H1 (cell line): ENCODE measurements at regions not wholly inside any gene's neighbourhood (a gene's known extent, or its start where the extent isn't known, plus 50 kb on each side); places are given as distances from the start of the nearest gene placed in this dataset.

Experiments used
- CTCF ChIA-PET: fragments of 300-600 bp; sonication (Branson Sonifier 250); formaldehyde crosslinking; loops from one replicate; lab custom pipeline; 2021; ENCODE audit not compliant: partially characterized antibody; lab: Charles Lee
- POLR2A ChIA-PET: fragments of 300-600 bp; sonication (Branson Sonifier 250); formaldehyde crosslinking; loops from one replicate; lab custom pipeline; 2021; ENCODE audit warnings: inconsistent platforms; ENCODE audit not compliant: partially characterized antibody; lab: Charles Lee
- DNase-seq, 2 experiments: peaks; one replicate each; pipeline versions ENCODE4 v3.0.0 to v3.0.0-alpha.2; 2010 to 2022; ENCODE audit warnings: low spot score in 2 of 2, low read depth in 1 of 2, mixed read lengths in 1 of 2
- FAIRE-seq: peaks from 2 replicates; lab custom pipeline; 2011; peaks lifted over from hg19 to GRCh38; lab: Jason Lieb, UNC
- H2AFZ ChIP-seq: 2 replicates; pipeline ENCODE4 v1.8.1; 2012; ENCODE audit warnings: low read length, inconsistent platforms
- H2AK5ac ChIP-seq: 2 replicates; pipeline ENCODE4 v1.6.1; 2013; ENCODE audit warnings: low read depth, low read length
- H2BK120ac ChIP-seq: replicated peaks from 2 replicates; pipeline ENCODE3; 2013; ENCODE audit warnings: low read depth, low read length, inconsistent platforms
- H2BK12ac ChIP-seq: 2 replicates; pipeline ENCODE4 v1.6.1; 2013; ENCODE audit warnings: low read depth, low read length
- H2BK15ac ChIP-seq: 2 replicates; pipeline ENCODE4 v1.6.1; 2013; ENCODE audit warnings: low read length
- H2BK20ac ChIP-seq: 2 replicates; pipeline ENCODE4 v1.6.1; 2013; ENCODE audit warnings: low read length
- H2BK5ac ChIP-seq: 2 replicates; pipeline ENCODE4 v1.6.1; 2013; ENCODE audit warnings: low read depth, low read length
- H3K14ac ChIP-seq: 2 replicates; pipeline ENCODE4 v1.6.1; 2013; ENCODE audit warnings: inconsistent platforms; ENCODE audit not compliant: insufficient read length
- H3K18ac ChIP-seq: 2 replicates; pipeline ENCODE4 v1.6.1; 2013; ENCODE audit warnings: low read length; ENCODE audit errors: extremely low read depth
- H3K23ac ChIP-seq: 2 replicates; pipeline ENCODE4 v1.6.1; 2013; ENCODE audit warnings: inconsistent platforms; ENCODE audit not compliant: insufficient read length
- H3K23me2 ChIP-seq: 2 replicates; pipeline ENCODE4 v1.6.1; 2013; ENCODE audit warnings: low read depth, low read length
- H3K27ac ChIP-seq: 2 replicates; pipeline ENCODE4 v1.6.1; 2011; ENCODE audit warnings: low read depth, low read length, inconsistent platforms
- H3K27me3 ChIP-seq, 4 experiments: replicated peaks in 1 of 4; 1 replicate in 1 of 4; 2 replicates in 3 of 4; pipeline versions ENCODE4 v1.6.1 to v1.8.1; 2011 to 2013; ENCODE audit warnings: low read length in 3 of 4, mild to moderate bottlenecking in 3 of 4, inconsistent platforms in 2 of 4, mixed read lengths in 2 of 4, moderate library complexity in 1 of 4; ENCODE audit not compliant: control insufficient read depth in 3 of 4, insufficient read depth in 3 of 4; ENCODE audit errors: extremely low read depth in 1 of 4
- H3K36me3 ChIP-seq, 4 experiments: 2 replicates each; pipeline versions ENCODE4 v1.6.1 to v1.8.1; 2011 to 2013; ENCODE audit warnings: mild to moderate bottlenecking in 4 of 4, low read length in 3 of 4, moderate library complexity in 2 of 4, control low read depth in 1 of 4, inconsistent platforms in 1 of 4; ENCODE audit not compliant: insufficient read depth in 4 of 4, control insufficient read depth in 2 of 4
- H3K4ac ChIP-seq: replicated peaks from 2 replicates; pipeline ENCODE3; 2013; ENCODE audit warnings: low read length, low read depth, mixed read lengths, inconsistent platforms; ENCODE audit not compliant: insufficient read length
- H3K4me1 ChIP-seq, 4 experiments: replicated peaks in 1 of 4; 1 replicate in 1 of 4; 2 replicates in 3 of 4; pipeline versions ENCODE4 v1.6.1 to v1.8.1; 2011 to 2013; ENCODE audit warnings: low read length in 3 of 4, inconsistent platforms in 2 of 4, mixed read lengths in 1 of 4; ENCODE audit not compliant: insufficient read depth in 4 of 4, control insufficient read depth in 3 of 4
- H3K4me2 ChIP-seq, 2 experiments: 2 replicates each; pipeline versions ENCODE4 v1.6.1 to v1.8.1; 2011 to 2013; ENCODE audit warnings: low read depth in 2 of 2, low read length in 2 of 2, control low read depth in 1 of 2, inconsistent platforms in 1 of 2, mild to moderate bottlenecking in 1 of 2; ENCODE audit not compliant: insufficient read depth in 1 of 2
- H3K4me3 ChIP-seq, 4 experiments: fragments of 200-600, 300-600 bp in 1 of 4; sonication (generic), shearing (Covaris generic), sonication (Bioruptor Twin) in 1 of 4; 2 replicates each; pipeline versions ENCODE4 v1.5.1 to v1.8.1; 2011 to 2016; ENCODE audit warnings: low read length in 4 of 4, low read depth in 3 of 4, control low read depth in 2 of 4, inconsistent platforms in 2 of 4, mild to moderate bottlenecking in 2 of 4, mixed read lengths in 1 of 4, moderate library complexity in 1 of 4; ENCODE audit not compliant: insufficient read depth in 2 of 4; ENCODE audit errors: extremely low read depth in 1 of 4
- H3K56ac ChIP-seq: replicated peaks from 2 replicates; pipeline ENCODE3; 2013; ENCODE audit warnings: low read depth, mild to moderate bottlenecking, mixed read lengths, low read length, inconsistent platforms; ENCODE audit not compliant: insufficient read length
- H3K79me1 ChIP-seq: 2 replicates; pipeline ENCODE4 v1.6.1; 2013; ENCODE audit warnings: low read depth, low read length, control low read depth
- H3K79me2 ChIP-seq, 2 experiments: 2 replicates each; pipeline versions ENCODE4 v1.6.1 to v1.8.1; 2012 to 2013; ENCODE audit warnings: low read length in 2 of 2, mild to moderate bottlenecking in 2 of 2, inconsistent platforms in 1 of 2; ENCODE audit not compliant: insufficient read depth in 2 of 2, control insufficient read depth in 1 of 2
- H3K9ac ChIP-seq, 4 experiments: replicated peaks in 1 of 4; 1 replicate in 1 of 4; 2 replicates in 3 of 4; pipeline versions ENCODE4 v1.6.1 to v1.8.1; 2011 to 2013; ENCODE audit warnings: low read depth in 3 of 4, low read length in 3 of 4, control low read depth in 2 of 4, mild to moderate bottlenecking in 2 of 4, moderate library complexity in 2 of 4, inconsistent platforms in 1 of 4; ENCODE audit errors: extremely low read depth in 1 of 4
- H3K9me3 ChIP-seq, 2 experiments: 2 replicates each; pipeline versions ENCODE4 v1.6.1 to v1.8.1; 2012 to 2013; ENCODE audit warnings: mild to moderate bottlenecking in 2 of 2, moderate library complexity in 2 of 2, control low read depth in 1 of 2, inconsistent platforms in 1 of 2, low read depth in 1 of 2, low read length in 1 of 2, mixed read lengths in 1 of 2; ENCODE audit not compliant: insufficient read depth in 2 of 2
- H4K20me1 ChIP-seq, 2 experiments: replicated peaks in 1 of 2; 2 replicates each; pipeline versions ENCODE3 to v1.8.1; 2011 to 2013; ENCODE audit warnings: inconsistent platforms in 2 of 2, low read length in 2 of 2, mild to moderate bottlenecking in 1 of 2; ENCODE audit not compliant: insufficient read depth in 2 of 2, control insufficient read depth in 1 of 2
- H4K5ac ChIP-seq: 2 replicates; pipeline ENCODE4 v1.6.1; 2013; ENCODE audit warnings: low read length, low read depth, mixed read lengths, inconsistent platforms; ENCODE audit not compliant: insufficient read length
- H4K8ac ChIP-seq: 2 replicates; pipeline ENCODE4 v1.8.0; 2013; ENCODE audit warnings: mild to moderate bottlenecking, moderate library complexity, low read length, inconsistent platforms; ENCODE audit not compliant: insufficient read depth; ENCODE audit errors: extremely low read depth
- H4K91ac ChIP-seq: replicated peaks from 2 replicates; pipeline ENCODE3; 2013; ENCODE audit warnings: low read length, mixed read lengths, inconsistent platforms; ENCODE audit not compliant: insufficient read length
- ATF3 ChIP-seq: IDR thresholded peaks from 2 replicates; pipeline ENCODE4 v1.6.1; 2011; ENCODE audit warnings: low read depth, mild to moderate bottlenecking, low read length; ENCODE audit not compliant: insufficient read depth
- BCL11A ChIP-seq, 2 experiments: IDR thresholded peaks; one replicate each; pipeline ENCODE4 v1.6.1; 2011; ENCODE audit warnings: low read depth in 2 of 2, low read length in 2 of 2, mild to moderate bottlenecking in 2 of 2
- CREB1 ChIP-seq: IDR thresholded peaks from 2 replicates; pipeline ENCODE4 v1.6.1; 2012; ENCODE audit warnings: inconsistent platforms
- EGR1 ChIP-seq: IDR thresholded peaks from 2 replicates; pipeline ENCODE4 v1.6.1; 2011; ENCODE audit warnings: low read depth, low read length, borderline replicate concordance
- FOSL1 ChIP-seq: IDR thresholded peaks from 2 replicates; pipeline ENCODE4 v1.6.1; 2011; ENCODE audit warnings: mild to moderate bottlenecking, low read depth, low read length, moderate library complexity; ENCODE audit not compliant: insufficient read depth
- KDM5A ChIP-seq: fragments of 200-600 bp; IDR thresholded peaks from 2 replicates; pipeline ENCODE4 v1.7.1; 2012; ENCODE audit warnings: mild to moderate bottlenecking, low read length, inconsistent platforms, mixed read lengths
- POU5F1 ChIP-seq: IDR thresholded peaks from 2 replicates; pipeline ENCODE4 v1.6.1; 2011; ENCODE audit warnings: low read depth, mild to moderate bottlenecking, low read length, moderate library complexity
- RFX5 ChIP-seq: IDR thresholded peaks from 2 replicates; pipeline ENCODE4 v1.6.1; 2011; ENCODE audit warnings: low read depth, low read length, improper control_type of control experiment, borderline replicate concordance
- SAP30 ChIP-seq: fragments of 300-600 bp; sonication (generic); IDR thresholded peaks from 2 replicates; pipeline ENCODE4 v1.7.1; 2012; ENCODE audit warnings: low read length, moderate library complexity, mild to moderate bottlenecking, inconsistent platforms; ENCODE audit not compliant: insufficient read depth, insufficient replicate concordance
- TAF7 ChIP-seq: optimal IDR thresholded peaks from 2 replicates; pipeline ENCODE3; 2011; ENCODE audit warnings: low read depth, mild to moderate bottlenecking, inconsistent platforms, low read length, moderate library complexity, borderline replicate concordance
- WGBS, 2 experiments: shearing (Covaris generic) in 1 of 2; methylation state at CpG; one replicate each; pipeline versions ENCODE4 v1.1.6 to v1.1.7; 2013 to 2015; ENCODE audit warnings: low lambda C conversion rate in 2 of 2, mixed read lengths in 2 of 2, inconsistent platforms in 1 of 2, low coverage in 1 of 2, missing lambda C conversion rate in 1 of 2; ENCODE audit not compliant: insufficient replicate concordance in 2 of 2, insufficient coverage in 1 of 2, insufficient read length in 1 of 2; ENCODE audit errors: extremely low coverage in 1 of 2, missing lambda C conversion rate in 1 of 2; 5-methylcytosine and 5-hydroxymethylcytosine counted together
- TF ChIP-seq, protein P1 (sequence below), 3 experiments: IDR thresholded peaks; 1 replicate in 2 of 3; 2 replicates in 1 of 3; pipeline versions ENCODE4 v1.5.1 to v1.6.1; 2011; ENCODE audit warnings: low read length in 3 of 3, mild to moderate bottlenecking in 3 of 3, inconsistent platforms in 2 of 3, low read depth in 1 of 3, moderate library complexity in 1 of 3; ENCODE audit not compliant: insufficient read depth in 1 of 3; ENCODE audit errors: control extremely low read depth in 1 of 3

DNA sequence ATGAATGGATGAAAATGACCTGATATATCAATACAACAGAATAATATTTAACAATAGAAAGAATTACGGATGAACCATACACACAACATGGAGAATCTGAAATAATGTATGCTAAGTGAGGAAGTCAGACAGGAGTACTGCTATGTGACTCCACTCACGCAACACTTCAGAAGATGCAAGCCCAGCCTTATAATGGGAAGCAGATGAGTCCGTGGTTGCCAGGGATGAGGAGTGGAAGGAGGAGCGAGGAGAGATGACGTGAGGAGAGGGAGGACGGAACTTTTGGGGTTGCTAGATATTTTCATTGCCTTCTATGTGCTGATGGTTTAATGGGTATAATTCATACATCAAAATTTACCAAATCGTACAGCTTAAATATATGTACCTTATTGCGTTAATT, 55.4 kb upstream of the ERCC6L2 start:
- no peak overlapping the region; the same call in 1 of the 2 replicates for H2BK12ac ChIP-seq
- DNase-seq = no peak
- no peak overlapping the region for H2BK120ac ChIP-seq
- no peak overlapping the region for H3K4me3 ChIP-seq
- no peak for FAIRE-seq
- no peak overlapping the region for H3K56ac ChIP-seq
- ChIA-PET POLR2A (no interaction called here), CTCF (interaction anchor here (1.8 kb wide), 1 partner anchor 10 kb away, joined by 5 read pairs; no protein-coding TSS in a partner anchor)
- H2BK20ac ChIP-seq = no peak overlapping the region
- no peaks in the 10 kb centered on the region for H3K23me2 ChIP-seq
- no peaks in the 10 kb centered on the region for H3K79me2 ChIP-seq
- no peak overlapping the region for H4K8ac ChIP-seq
- H2AFZ ChIP-seq = no peak overlapping the region
- H4K91ac ChIP-seq = no peak overlapping the region
- no peak overlapping the region for H3K4ac ChIP-seq
- WGBS, 2 experiments = 80% methylated on average over 8 of the region's 8 CpGs; no CpG with 5 or more reads in 1 of the 2 experiments
- H4K5ac ChIP-seq = no peak overlapping the region
- 0 out of 4 replicates have a peak overlapping the region, but pooled peaks of 1 of the 2 experiments have one; percentile 24 for H3K4me2 ChIP-seq
- no peak overlapping the region for H2AK5ac ChIP-seq
- no peak overlapping the region for H3K18ac ChIP-seq
- H3K27me3 ChIP-seq = no peaks in the 10 kb centered on the region; a peak in 1 of 7 replicates
- H2BK5ac ChIP-seq = no peak overlapping the region
- H3K36me3 ChIP-seq = no peaks in the 10 kb centered on the region
- H2BK15ac ChIP-seq = no peak overlapping the region
- H3K79me1 ChIP-seq = no peaks in the 10 kb centered on the region
- H3K9me3 ChIP-seq = no peaks in the 10 kb centered on the region
- H3K9ac ChIP-seq = no peak overlapping the region
- no peak overlapping the region for H3K27ac ChIP-seq
- no peak overlapping the region for H3K23ac ChIP-seq
- H3K4me1 ChIP-seq = peaks cover 0 to 10% (median 2%) of the 10 kb centered on the region in 4 experiments; a peak in 5 of 7 replicates
- no peaks in the 10 kb centered on the region for H4K20me1 ChIP-seq
- no peak overlapping the region for H3K14ac ChIP-seq
- TF ChIP-seq, protein P1, sequence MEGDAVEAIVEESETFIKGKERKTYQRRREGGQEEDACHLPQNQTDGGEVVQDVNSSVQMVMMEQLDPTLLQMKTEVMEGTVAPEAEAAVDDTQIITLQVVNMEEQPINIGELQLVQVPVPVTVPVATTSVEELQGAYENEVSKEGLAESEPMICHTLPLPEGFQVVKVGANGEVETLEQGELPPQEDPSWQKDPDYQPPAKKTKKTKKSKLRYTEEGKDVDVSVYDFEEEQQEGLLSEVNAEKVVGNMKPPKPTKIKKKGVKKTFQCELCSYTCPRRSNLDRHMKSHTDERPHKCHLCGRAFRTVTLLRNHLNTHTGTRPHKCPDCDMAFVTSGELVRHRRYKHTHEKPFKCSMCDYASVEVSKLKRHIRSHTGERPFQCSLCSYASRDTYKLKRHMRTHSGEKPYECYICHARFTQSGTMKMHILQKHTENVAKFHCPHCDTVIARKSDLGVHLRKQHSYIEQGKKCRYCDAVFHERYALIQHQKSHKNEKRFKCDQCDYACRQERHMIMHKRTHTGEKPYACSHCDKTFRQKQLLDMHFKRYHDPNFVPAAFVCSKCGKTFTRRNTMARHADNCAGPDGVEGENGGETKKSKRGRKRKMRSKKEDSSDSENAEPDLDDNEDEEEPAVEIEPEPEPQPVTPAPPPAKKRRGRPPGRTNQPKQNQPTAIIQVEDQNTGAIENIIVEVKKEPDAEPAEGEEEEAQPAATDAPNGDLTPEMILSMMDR (IDR thresholded peaks at IDR 0.05; ENCODE audit: control extremely low read depth in 1 of 3, insufficient read depth in 1 of 3, low read depth in 1 of 3, low read length in 3 of 3) = no peak
- TF ChIP-seq CREB1 = no peak
- no peak for TF ChIP-seq TAF7
- TF ChIP-seq ATF3 = no peak
- no peak for TF ChIP-seq POU5F1
- no peak for TF ChIP-seq KDM5A
- no peak for TF ChIP-seq FOSL1
- TF ChIP-seq SAP30 = no peak
- no peak for TF ChIP-seq RFX5
- TF ChIP-seq BCL11A (IDR thresholded peaks at IDR 0.05; ENCODE audit: low read depth in 2 of 2, low read length in 2 of 2) = no peak
- TF ChIP-seq EGR1 = no peak
